ENCODE measurements at regions not wholly inside any gene's neighbourhood (a gene's known extent, or its start where the extent isn't known, plus 50 kb on each side); places are given as distances from the start of the nearest gene placed in this dataset.

DNA sequence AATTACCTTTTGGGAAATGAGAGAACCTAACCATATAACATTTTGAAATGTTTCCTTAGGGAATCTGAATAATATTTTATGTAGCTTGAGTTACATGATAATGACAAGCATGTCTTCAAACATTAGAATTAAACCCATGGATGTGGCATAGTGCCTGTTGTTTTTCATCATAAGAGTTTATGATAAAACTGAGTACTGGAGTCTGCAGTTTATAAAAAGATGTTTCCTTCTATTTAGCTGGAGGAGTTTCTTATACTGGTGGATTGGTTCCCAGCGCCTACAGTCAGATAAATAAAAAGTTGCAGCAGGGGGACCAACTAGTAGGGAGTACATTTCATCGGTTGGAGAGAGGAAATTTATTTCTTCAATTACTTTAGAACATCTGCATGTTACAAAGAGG lies 70.1 kb upstream of the PCDH18 start:
- DNase-seq = no peak
- no peak overlapping the region for H3K4me3 ChIP-seq (ENCODE audit: low read depth, low read length)
- in situ Hi-C loops (cut with HindIII; ENCODE audit: low pct_ligation_motif_present, low sequenced_read_pairs) = no loop called here

DNA sequence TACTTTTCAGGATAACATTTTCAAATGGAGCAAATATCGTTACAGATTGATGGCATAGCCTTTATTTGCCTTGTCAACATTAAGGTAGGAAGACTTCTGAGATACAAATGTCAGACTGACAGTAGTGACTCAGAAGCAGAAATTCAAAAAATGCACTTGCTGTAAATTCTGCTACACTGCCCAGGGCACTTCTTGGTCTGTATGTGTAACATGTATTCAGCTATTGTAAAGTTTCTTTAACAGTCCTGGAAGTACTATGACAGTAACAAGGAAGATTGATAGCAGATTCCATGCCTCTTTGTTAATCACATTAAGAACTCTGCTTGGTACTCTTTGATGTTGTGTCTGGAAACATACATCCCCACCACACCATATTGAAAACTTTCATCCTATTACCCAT lies 69.6 kb upstream of the PCDH18 start:
- TF ChIP-seq, protein P1, sequence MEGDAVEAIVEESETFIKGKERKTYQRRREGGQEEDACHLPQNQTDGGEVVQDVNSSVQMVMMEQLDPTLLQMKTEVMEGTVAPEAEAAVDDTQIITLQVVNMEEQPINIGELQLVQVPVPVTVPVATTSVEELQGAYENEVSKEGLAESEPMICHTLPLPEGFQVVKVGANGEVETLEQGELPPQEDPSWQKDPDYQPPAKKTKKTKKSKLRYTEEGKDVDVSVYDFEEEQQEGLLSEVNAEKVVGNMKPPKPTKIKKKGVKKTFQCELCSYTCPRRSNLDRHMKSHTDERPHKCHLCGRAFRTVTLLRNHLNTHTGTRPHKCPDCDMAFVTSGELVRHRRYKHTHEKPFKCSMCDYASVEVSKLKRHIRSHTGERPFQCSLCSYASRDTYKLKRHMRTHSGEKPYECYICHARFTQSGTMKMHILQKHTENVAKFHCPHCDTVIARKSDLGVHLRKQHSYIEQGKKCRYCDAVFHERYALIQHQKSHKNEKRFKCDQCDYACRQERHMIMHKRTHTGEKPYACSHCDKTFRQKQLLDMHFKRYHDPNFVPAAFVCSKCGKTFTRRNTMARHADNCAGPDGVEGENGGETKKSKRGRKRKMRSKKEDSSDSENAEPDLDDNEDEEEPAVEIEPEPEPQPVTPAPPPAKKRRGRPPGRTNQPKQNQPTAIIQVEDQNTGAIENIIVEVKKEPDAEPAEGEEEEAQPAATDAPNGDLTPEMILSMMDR (IDR thresholded peaks at IDR 0.05; ENCODE audit: low read depth, low read length, missing control alignments) = no peak
- Histone ChIP-seq H3K27me3 (replicated peaks) (no peaks in the 10 kb centered on the region), H3K27ac (no peak overlapping the region), H3K4me3 (ENCODE audit: low read depth, low read length) (no peak overlapping the region), H3K36me3 (replicated peaks) (no peaks in the 10 kb centered on the region)
- in situ Hi-C loops (cut with HindIII; ENCODE audit: low pct_ligation_motif_present, low sequenced_read_pairs) = no loop called here
- no peak for DNase-seq

More for the DNA sequence above, 70.1 kb upstream of the PCDH18 start:
- no peaks in the 10 kb centered on the region for H3K27me3 ChIP-seq (replicated peaks)
- H3K27ac ChIP-seq = no peak overlapping the region
- H3K36me3 ChIP-seq (replicated peaks) = no peaks in the 10 kb centered on the region
- TF ChIP-seq, protein P1 (IDR thresholded peaks at IDR 0.05; ENCODE audit: low read depth, low read length, missing control alignments) = no peak

DNA sequence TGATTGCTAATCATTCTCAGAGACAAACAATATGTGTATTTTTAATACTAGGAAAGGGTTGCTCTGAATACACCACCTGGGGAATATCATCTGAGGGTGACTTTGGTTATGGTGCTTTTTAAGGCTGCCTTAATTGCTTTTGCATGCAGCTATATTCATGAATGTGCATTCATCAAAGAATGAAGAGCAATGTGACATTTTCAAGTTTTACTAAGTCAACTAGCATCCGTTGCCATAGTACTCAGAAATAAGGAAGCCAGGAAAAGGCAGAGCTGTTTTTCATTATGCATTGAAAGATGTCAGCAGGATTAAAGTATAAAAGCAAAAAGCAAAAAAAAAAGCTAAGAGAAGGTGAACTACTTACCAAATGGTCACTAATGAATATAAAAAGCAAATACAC lies 67.4 kb upstream of the PCDH18 start:
- no peak for DNase-seq
- H3K36me3 ChIP-seq (replicated peaks) = no peaks in the 10 kb centered on the region
- TF ChIP-seq, protein P1 (IDR thresholded peaks at IDR 0.05; ENCODE audit: low read depth, low read length, missing control alignments) = no peak
- H3K27me3 ChIP-seq (replicated peaks) = no peaks in the 10 kb centered on the region
- in situ Hi-C loops (cut with HindIII; ENCODE audit: low pct_ligation_motif_present, low sequenced_read_pairs) = no loop called here
- no peak overlapping the region for H3K27ac ChIP-seq
- no peak overlapping the region for H3K4me3 ChIP-seq (ENCODE audit: low read depth, low read length)

DNA sequence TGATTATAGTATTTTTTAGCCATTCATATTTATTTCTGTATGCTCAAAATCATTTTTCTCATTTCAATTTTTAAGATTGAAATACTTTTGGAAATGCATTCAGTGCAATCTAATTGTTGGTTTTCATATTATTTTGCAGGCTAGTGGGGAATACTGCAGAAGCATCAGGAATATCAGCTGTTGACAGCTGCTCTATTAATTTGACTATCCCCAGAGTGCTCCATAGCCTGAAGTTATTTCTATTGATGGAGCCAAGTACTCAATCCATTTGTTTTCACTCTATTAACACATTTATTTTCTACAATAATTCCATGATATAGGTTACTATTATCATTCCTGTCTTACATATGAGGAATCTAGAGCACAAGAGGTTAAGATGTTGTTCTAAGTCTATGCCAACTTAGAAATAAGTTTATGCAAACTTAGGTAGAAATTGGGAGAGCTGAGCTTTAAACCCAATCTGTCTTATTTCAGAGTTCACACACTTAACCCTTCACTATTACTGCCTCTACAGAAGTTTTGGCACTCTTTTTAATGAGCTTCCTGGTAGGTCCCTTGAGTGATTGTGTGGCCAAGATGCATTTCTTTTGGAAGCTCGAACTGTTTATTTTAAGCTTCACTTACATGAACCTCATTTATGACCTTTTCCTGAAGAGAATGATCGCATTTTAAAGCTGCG lies 65.6 kb upstream of the PCDH18 start:
- Histone ChIP-seq H3K27me3 (replicated peaks) (no peaks in the 10 kb centered on the region), H3K27ac (no peak overlapping the region), H3K36me3 (replicated peaks) (no peaks in the 10 kb centered on the region), H3K4me3 (ENCODE audit: low read depth, low read length) (no peak overlapping the region)
- TF ChIP-seq, protein P1 (IDR thresholded peaks at IDR 0.05; ENCODE audit: low read depth, low read length, missing control alignments) = no peak
- in situ Hi-C loops (cut with HindIII; ENCODE audit: low pct_ligation_motif_present, low sequenced_read_pairs) = no loop called here
- no peak for DNase-seq

DNA sequence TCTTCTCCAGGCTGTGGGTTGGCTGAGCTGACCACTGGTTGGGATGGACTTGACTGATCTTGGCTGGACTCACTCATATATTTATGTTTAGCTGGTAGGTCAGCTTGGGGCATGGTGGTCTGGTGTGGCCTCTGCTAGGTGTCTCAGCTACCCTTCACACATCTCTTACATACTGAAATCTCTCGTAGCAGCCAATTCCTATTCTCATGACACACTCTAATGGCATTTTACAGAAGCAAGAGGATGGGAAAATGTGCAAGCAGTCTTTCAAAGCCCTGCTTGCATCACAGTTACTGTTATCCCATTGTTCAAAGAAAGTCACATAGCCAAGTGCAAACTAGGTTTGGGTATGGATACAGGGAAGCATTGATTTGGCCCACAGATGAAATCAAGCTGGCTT lies 55.5 kb upstream of the PCDH18 start:
- Histone ChIP-seq H3K4me3 (ENCODE audit: low read depth, low read length) (no peak overlapping the region), H3K27me3 (replicated peaks) (no peaks in the 10 kb centered on the region), H3K36me3 (replicated peaks) (no peaks in the 10 kb centered on the region), H3K27ac (no peak overlapping the region)
- TF ChIP-seq, protein P1 (IDR thresholded peaks at IDR 0.05; ENCODE audit: low read depth, low read length, missing control alignments) = no peak
- in situ Hi-C loops (cut with HindIII; ENCODE audit: low pct_ligation_motif_present, low sequenced_read_pairs) = no loop called here
- DNase-seq = no peak

GRCh38 chr4:137583671-137584070 lies 51.4 kb upstream of the PCDH18 start:
- Histone ChIP-seq H3K4me3 (ENCODE audit: low read depth, low read length) (no peak overlapping the region), H3K36me3 (replicated peaks) (no peaks in the 10 kb centered on the region), H3K27ac (no peak overlapping the region), H3K27me3 (replicated peaks) (no peaks in the 10 kb centered on the region)
- TF ChIP-seq, protein P1 (IDR thresholded peaks at IDR 0.05; ENCODE audit: low read depth, low read length, missing control alignments) = no peak
- in situ Hi-C loops (cut with HindIII; ENCODE audit: low pct_ligation_motif_present, low sequenced_read_pairs) = no loop called here
- DNase-seq = no peak
